ENCODE measurements at regions not wholly inside any gene's neighbourhood (a gene's known extent, or its start where the extent isn't known, plus 50 kb on each side); places are given as distances from the start of the nearest gene placed in this dataset.

- no peak for DNase-seq (ENCODE audit: low read depth)
These were observed 112.8 kb downstream of the SAMD5 start for GRCh38 chr6:147621263-147621662.

GRCh38 chr6:147621961-147622360 is 113.5 kb downstream of the SAMD5 start:
- no peak for DNase-seq (ENCODE audit: low read depth)

- no peak for DNase-seq (ENCODE audit: low read depth)
These were observed 116.5 kb downstream of the SAMD5 start for GRCh38 chr6:147624946-147625515.

DNA sequence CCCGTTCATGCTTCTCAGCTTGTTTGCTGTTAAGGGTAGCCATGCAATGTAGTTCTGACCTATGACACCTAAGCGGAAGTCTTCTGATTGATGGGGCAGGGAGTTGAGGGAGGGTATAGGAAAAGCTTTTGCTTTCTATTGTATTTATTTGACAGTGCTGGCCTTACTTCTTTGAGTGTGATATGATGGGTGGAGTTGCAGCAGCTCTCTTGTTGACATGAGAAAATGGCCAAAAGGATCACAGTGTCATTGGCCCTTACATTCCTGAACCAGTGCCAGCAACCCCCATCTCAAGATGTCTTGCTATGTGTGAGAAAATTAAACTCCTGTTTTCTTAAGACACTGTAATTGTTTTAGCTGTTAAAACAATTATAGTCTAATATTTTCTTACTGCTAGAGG is 117.5 kb downstream of the SAMD5 start:
- DNase-seq (ENCODE audit: low read depth): no peak

DNA sequence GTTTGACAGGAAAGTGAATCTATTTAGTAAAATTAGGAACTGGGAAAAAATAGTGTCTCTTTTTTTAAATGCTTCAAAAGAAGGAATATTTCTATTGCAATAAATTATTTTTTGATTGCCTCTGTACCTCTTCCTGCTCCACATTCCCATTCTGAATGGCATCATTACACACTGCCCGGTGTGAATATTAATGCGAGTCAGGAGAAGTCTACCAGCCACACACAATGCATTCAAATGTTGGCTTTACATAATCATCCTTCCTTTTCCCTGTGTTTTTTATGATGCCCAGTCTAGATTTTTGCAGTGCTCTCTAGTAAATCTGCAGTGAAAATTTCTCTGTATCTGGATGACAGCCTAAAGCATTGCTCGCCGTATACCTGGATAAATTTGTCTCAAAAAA is 118.9 kb downstream of the SAMD5 start:
- no peak for DNase-seq (ENCODE audit: low read depth)

DNA sequence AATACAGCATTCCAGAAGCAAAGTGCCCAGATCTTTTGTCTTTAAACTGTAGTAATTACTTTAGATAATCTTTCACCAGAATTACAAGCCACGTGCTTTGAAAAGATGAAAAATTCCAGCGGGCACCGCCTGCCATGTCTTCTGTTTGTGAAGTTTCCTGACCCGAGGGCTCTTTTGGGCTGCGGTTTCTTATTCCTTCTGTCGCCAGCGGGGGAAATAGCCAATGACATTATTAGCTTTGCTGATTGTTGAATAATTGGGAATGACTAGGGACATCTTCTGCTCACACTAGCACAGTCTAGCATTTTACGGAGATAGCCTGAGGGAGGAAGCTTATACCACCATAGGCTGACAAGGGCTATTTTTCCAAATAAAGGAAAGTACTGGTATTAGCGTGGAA is 124.7 kb downstream of the SAMD5 start:
- DNase-seq (ENCODE audit: low read depth): no peak

DNA sequence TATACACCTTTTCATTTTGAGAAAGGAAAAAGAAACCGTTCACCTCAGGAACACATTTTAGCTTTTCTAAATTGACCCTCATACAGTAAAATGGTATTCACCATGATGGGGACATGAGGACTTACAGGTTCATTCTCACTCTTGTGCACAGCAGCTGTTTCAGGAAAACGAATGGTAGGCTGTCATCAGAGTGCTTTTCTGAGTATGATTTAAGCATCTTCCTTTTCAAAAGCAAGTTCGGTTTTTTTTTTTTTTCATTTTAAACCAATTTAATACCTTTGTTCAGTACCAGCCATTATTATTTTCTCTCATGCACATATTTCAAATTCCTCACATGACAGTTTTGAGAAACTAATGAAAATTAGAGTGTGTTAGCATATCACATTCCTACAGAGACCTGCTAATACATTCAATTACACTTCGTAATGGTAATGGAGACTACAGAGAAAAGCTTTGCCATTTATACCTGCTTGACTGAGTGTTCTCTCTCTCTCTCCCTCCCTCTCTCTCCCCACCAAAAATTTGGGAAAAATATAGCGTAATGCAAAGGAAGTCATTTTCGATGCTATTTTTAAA is 129.2 kb downstream of the SAMD5 start:
- no peak for DNase-seq (ENCODE audit: low read depth)

- no peak for DNase-seq (ENCODE audit: low read depth)
These were observed 130.8 kb downstream of the SAMD5 start for GRCh38 chr6:147639279-147639678.

DNA sequence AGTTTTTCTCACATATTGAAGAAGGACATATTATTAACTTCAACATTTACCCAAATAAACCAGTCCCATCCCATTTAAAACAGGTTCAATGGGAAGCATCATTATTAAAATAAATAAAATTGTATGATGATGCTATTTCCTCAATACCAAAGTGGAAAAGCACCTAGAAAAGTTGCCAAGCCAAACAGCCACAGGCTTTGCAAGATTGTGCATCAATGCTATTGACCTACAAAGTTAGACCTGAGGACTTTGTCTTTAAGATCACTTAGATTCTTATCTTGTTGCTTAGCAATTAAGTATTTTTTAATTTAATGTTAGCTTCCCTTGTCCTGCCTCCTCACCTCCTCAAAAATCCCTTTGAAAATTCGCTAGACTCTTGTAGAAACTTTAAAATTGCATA is 132.1 kb downstream of the SAMD5 start:
- DNase-seq (ENCODE audit: low read depth): no peak

DNA sequence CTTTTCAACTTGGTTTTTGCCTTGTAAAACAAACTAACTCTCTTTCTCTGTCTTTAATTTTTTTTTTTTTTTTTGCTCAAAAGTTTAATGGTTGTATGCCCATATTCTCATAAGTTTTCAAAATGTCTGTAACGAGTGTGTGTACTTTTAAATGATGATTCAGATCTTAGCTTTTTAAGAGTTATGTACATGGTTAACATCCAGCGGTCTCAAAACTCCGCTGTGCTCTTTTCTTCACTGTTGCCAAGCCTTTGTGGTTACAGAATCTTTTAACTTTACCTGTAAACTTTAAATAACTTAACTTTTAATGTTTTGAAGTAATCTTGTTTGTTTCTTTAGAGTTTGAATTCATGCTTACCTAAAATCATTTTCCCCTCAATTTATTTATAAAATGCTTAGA is 133.0 kb downstream of the SAMD5 start:
- DNase-seq (ENCODE audit: low read depth): no peak

GRCh38 chr6:147642458-147642857 is 134.0 kb downstream of the SAMD5 start:
- DNase-seq (ENCODE audit: low read depth): no peak

- DNase-seq (ENCODE audit: low read depth): no peak
These were observed 135.1 kb downstream of the SAMD5 start for GRCh38 chr6:147643341-147644200.

DNA sequence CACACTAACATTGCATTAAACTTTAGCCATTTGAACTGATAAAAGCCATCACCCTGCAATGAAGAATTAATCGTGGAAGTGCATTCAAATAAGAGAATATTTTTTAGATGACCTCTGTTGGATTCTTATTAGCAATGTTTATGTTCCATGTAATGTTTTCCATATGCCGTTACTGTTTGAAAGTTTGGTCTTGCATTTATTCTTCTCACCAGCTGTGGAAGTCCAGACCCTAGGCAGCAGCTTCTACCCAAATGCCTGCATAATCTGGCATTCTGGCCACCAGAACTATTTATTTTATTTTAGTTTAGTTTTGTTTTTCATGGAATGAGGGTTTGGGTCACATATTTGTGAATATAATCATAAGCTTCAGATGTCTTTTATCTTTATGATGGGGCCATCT is 140.4 kb downstream of the SAMD5 start:
- DNase-seq (ENCODE audit: low read depth): no peak

DNA sequence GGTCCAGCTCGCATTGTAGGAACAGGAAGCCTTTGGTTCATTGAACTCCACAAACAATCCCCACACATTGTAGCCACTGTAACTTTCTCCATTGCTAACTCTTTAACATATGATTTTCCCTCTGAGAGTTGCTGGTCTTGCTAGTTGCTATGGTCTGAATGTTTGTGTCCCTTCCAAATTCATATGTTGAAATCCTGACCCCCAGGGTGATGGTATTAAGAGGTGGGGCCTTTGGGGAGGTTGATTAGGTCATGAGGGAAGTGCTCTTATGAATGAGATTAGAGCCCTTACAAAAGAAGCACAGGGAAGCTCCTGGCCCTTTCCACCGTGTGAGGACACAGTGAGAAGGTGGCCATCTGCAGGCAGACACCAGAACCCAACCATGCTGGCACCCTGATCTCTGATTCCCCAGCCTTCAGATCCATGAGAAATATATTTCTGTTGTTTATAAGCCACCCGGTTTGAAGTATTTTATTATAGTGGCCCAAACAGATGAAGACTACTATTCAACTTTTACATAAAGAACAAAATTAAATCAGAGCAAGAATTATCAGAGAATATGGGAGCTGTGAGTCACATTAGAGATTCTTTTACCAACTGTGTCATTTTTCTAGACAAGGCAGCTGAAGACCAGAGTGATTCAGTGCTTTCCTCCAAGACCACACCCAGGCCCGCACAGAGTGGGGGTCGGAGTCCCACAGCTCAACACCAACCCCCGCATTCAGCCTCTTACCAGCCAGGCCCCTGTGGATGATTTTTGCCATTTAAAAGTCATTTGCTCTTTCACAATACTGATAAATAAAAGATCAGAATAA is 143.0 kb downstream of the SAMD5 start:
- DNase-seq (ENCODE audit: low read depth): no peak

DNA sequence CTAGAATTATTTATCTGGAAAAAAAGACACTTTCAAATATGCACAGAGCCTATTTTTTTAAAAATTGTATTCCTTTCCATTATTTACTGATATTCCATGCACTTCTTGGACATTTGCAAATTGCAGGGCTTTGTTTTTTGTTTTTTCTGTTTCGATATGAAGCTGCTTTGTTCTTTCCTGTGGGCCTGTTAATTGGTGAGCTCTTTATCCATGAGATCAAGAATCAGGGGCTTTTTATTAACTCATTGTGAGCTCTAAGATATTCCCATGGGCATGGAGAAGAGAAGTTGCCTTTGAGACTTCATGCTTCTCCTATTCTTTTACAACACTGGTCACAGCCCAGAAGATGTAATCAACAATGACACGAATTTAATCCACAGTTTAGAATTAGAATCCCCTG is 145.1 kb downstream of the SAMD5 start:
- DNase-seq (ENCODE audit: low read depth): no peak

- DNase-seq (ENCODE audit: low read depth): no peak
These were observed 145.8 kb downstream of the SAMD5 start for GRCh38 chr6:147654103-147654845.

DNA sequence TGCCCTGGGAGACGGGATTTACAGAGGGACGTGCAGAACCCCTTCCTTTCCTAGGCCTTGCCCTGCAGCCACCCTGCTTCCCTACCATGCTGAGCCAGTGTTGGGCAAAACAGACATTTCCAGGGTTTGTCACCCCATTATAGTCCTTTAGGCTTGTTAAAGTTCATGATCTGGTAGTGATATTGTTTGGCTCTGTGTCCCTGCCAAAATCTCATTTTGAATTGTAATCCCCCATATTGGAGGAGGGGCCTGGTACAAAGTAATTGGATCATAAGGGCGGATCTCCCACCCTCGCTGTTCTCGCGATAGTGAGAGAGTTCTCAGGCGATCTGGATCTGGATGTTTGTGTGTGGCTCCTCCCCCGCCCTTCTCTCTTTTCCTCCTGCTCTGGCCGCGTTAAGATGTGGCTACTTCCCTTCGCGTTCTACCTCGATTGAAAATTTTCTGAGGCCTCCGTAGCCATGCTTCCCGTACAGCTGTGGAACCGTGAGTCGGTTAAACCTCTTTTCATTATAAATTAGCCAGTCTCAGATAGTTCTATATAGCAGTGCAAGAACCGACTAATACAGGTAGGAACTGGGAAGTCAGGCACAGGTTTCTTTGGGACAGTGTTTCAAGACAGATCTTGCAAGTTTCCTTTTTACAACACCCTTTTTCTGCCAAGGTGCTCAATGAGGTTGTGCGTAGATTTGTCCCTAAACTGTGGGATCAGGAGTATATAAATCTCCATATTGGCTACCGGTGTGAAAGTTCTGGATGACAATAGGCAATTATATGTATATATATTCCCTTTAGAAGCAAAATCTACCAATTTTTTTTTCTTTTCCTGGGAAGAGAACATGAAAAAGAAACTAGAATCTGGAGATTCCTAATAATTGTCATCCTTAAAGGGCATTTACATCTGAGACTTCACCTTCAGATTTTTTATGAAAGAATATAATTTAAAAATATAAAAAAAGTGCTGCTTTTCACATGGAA is 152.1 kb downstream of the SAMD5 start:
- DNase-seq (ENCODE audit: low read depth): no peak

DNA sequence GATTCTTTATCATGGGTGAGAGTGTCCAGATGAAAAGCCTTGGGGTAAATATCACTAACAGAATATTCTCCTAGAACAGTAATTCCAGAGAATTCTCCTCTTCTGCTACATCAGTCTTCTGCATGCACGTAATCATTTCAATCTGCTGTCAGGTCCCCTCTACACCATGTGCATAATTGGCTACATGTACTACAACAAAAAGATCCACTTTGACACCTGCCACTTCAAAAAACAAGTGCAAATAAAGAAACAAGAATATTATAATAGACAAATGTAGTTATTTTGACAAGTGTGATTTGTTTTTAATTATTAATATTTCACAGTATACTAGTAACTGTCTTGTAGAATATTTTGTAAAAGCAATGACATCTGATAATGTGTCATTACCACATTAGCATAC is 154.2 kb downstream of the SAMD5 start:
- no peak for DNase-seq (ENCODE audit: low read depth)

GRCh38 chr6:147664092-147664491 is 155.6 kb downstream of the SAMD5 start:
- no peak for DNase-seq (ENCODE audit: low read depth)

DNA sequence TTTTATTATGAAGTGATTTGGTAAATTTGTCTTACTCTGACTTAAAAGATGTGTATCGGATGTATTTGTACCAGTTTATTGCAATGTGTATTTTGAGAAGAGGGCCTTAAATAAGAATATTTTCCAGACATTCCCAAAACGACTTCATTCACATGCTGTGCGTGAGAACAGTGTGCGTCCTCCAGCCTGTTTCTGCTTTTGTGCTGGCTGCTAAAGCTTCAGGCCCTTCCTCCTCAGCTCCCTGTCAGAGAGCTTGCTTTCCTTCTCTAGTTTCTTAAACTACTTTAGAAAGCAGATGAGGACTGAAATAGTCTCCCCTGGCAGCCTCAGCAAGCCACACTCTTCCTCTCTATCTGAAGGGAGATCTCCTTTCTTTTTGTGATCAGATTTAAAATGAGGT is 157.8 kb downstream of the SAMD5 start:
- no peak for DNase-seq (ENCODE audit: low read depth)

- DNase-seq (ENCODE audit: low read depth): no peak
These were observed 158.6 kb downstream of the SAMD5 start for GRCh38 chr6:147667082-147667481.

All from GM04504 (cell line).